ENCODE measurements at regions not wholly inside any gene's neighbourhood (a gene's known extent, or its start where the extent isn't known, plus 50 kb on each side); places are given as distances from the start of the nearest gene placed in this dataset.

- DNase-seq (ENCODE audit: low read depth, low spot score) (no peak), ATAC-seq (no peak)
- intact Hi-C loops (cut with micrococcal nuclease; ENCODE audit: unreplicated experiment) = no loop called here
- no TSS peak for BruUV-seq (replicated peaks)
- H3K27me3 ChIP-seq (ENCODE audit: control insufficient read depth, insufficient read depth, low read length) = no peaks in the 10 kb centered on the region
- no peak overlapping the region for H3K4me3 ChIP-seq (ENCODE audit: low read depth in 2 of 2, low read length in 2 of 2)
- H3K27ac ChIP-seq (ENCODE audit: low read length) = no peak overlapping the region
- no peaks in the 10 kb centered on the region for H3K36me3 ChIP-seq (ENCODE audit: control insufficient read depth, insufficient read depth, low read length)
- no peak for TF ChIP-seq CTCF (IDR thresholded peaks at IDR 0.05)
- TF ChIP-seq REST (IDR thresholded peaks at IDR 0.05; ENCODE audit: insufficient read depth in 1 of 2, low read depth in 2 of 2, low read length in 1 of 2) = no peak
- no peak for TF ChIP-seq SIN3A (IDR thresholded peaks at IDR 0.05; ENCODE audit: borderline replicate concordance, insufficient read depth, low read depth, low read length)
- no peak for TF ChIP-seq POLR2AphosphoS5 (IDR thresholded peaks at IDR 0.05; ENCODE audit: low read depth, low read length)
- TF ChIP-seq TCF7L2 (IDR thresholded peaks at IDR 0.05; ENCODE audit: low read depth, low read length) = no peak
- in situ Hi-C loops (cut with HindIII; ENCODE audit: low pct_unique_long_range_greater_than_20kb, low sequenced_read_pairs) = no loop called here
- no peaks in the 10 kb centered on the region for H3K4me1 ChIP-seq (ENCODE audit: control insufficient read depth, insufficient read depth, low read length)
- POLR2A ChIA-PET = no interaction called here
- no peaks in the 10 kb centered on the region for H3K9me3 ChIP-seq (ENCODE audit: control insufficient read depth, insufficient read depth, low read depth, low read length)
- CTCF ChIA-PET = no interaction called here
Measured at GRCh38 chr9:16986556-16986955, 116.1 kb upstream of the BNC2 start.

GRCh38 chr9:16985559-16986348, 115.3 kb upstream of the BNC2 start:
- H3K4me1 ChIP-seq (ENCODE audit: control insufficient read depth, insufficient read depth, low read length) = no peaks in the 10 kb centered on the region
- intact Hi-C loops (cut with micrococcal nuclease; ENCODE audit: unreplicated experiment) (no loop called here), in situ Hi-C loops (cut with HindIII; ENCODE audit: low pct_unique_long_range_greater_than_20kb, low sequenced_read_pairs) (no loop called here)
- H3K4me3 ChIP-seq (ENCODE audit: low read depth in 2 of 2, low read length in 2 of 2) = no peak overlapping the region
- no peaks in the 10 kb centered on the region for H3K9me3 ChIP-seq (ENCODE audit: control insufficient read depth, insufficient read depth, low read depth, low read length)
- ChIA-PET POLR2A (no interaction called here), CTCF (no interaction called here)
- DNase-seq (ENCODE audit: low read depth, low spot score) (no peak), ATAC-seq (no peak)
- H3K27me3 ChIP-seq (ENCODE audit: control insufficient read depth, insufficient read depth, low read length) = no peaks in the 10 kb centered on the region
- H3K36me3 ChIP-seq (ENCODE audit: control insufficient read depth, insufficient read depth, low read length) = no peaks in the 10 kb centered on the region
- BruUV-seq (replicated peaks) = no TSS peak
- TF ChIP-seq TCF7L2 (IDR thresholded peaks at IDR 0.05; ENCODE audit: low read depth, low read length) (no peak), REST (IDR thresholded peaks at IDR 0.05; ENCODE audit: insufficient read depth in 1 of 2, low read depth in 2 of 2, low read length in 1 of 2) (no peak)
- H3K27ac ChIP-seq (ENCODE audit: low read length) = no peak overlapping the region
